Body of pancreas (tissue), 4 donors: ENCODE measurements at regions not wholly inside any gene's neighbourhood (a gene's known extent, or its start where the extent isn't known, plus 50 kb on each side); places are given as distances from the start of the nearest gene placed in this dataset.

ENCODE experiments used
- CTCF ChIP-seq, 7 experiments: fragments of 450-650 bp in 4 of 7; fragments of 200-600 bp in 3 of 7; sonication (generic) in 3 of 7; IDR thresholded peaks; one replicate each; pipeline ENCODE4 v1.5.1; 2016 to 2019; ENCODE audit warnings: antibody characterized with exemption in 7 of 7
- POLR2A ChIP-seq, 3 donors: fragments of 450-650 bp; IDR thresholded peaks; one replicate each; pipeline ENCODE4 v1.6.1; 2016; ENCODE audit warnings: antibody characterized with exemption in 3 of 3, mild to moderate bottlenecking in 2 of 3

GRCh38 chrX:80556148-80556547 is 135.9 kb downstream of the TENT5D start:
- no peak for TF ChIP-seq CTCF (IDR thresholded peaks at IDR 0.05)
- no peak for TF ChIP-seq POLR2A (IDR thresholded peaks at IDR 0.05)
